ENCODE measurements at regions not wholly inside any gene's neighbourhood (a gene's known extent, or its start where the extent isn't known, plus 50 kb on each side); places are given as distances from the start of the nearest gene placed in this dataset.

DNA sequence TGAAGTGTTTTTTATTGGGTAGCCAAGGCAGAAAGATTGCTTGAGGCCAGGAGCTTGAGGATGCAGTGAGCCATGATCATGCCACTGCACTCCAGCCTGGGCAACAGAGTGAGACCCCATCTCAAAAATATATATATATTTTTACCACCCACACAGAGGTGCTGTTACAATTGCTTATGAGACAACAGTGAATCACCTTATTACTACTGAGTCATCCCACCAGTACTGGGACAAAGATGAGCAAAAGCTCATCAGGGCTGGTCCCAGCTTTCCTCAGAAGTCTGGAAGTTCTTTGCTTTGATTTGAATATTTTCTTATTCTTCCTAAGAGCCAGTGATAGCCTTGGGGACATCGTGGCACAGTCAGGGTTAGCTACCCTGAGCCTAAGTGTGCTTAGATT, 207.7 kb downstream of the SOX2 start:
- TF ChIP-seq, protein P1, sequence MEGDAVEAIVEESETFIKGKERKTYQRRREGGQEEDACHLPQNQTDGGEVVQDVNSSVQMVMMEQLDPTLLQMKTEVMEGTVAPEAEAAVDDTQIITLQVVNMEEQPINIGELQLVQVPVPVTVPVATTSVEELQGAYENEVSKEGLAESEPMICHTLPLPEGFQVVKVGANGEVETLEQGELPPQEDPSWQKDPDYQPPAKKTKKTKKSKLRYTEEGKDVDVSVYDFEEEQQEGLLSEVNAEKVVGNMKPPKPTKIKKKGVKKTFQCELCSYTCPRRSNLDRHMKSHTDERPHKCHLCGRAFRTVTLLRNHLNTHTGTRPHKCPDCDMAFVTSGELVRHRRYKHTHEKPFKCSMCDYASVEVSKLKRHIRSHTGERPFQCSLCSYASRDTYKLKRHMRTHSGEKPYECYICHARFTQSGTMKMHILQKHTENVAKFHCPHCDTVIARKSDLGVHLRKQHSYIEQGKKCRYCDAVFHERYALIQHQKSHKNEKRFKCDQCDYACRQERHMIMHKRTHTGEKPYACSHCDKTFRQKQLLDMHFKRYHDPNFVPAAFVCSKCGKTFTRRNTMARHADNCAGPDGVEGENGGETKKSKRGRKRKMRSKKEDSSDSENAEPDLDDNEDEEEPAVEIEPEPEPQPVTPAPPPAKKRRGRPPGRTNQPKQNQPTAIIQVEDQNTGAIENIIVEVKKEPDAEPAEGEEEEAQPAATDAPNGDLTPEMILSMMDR (IDR thresholded peaks at IDR 0.05; ENCODE audit: insufficient read depth, low read length) = no peak
- TF ChIP-seq POLR2AphosphoS5 (IDR thresholded peaks at IDR 0.05; ENCODE audit: low read depth) = no peak
- TF ChIP-seq, protein P2, sequence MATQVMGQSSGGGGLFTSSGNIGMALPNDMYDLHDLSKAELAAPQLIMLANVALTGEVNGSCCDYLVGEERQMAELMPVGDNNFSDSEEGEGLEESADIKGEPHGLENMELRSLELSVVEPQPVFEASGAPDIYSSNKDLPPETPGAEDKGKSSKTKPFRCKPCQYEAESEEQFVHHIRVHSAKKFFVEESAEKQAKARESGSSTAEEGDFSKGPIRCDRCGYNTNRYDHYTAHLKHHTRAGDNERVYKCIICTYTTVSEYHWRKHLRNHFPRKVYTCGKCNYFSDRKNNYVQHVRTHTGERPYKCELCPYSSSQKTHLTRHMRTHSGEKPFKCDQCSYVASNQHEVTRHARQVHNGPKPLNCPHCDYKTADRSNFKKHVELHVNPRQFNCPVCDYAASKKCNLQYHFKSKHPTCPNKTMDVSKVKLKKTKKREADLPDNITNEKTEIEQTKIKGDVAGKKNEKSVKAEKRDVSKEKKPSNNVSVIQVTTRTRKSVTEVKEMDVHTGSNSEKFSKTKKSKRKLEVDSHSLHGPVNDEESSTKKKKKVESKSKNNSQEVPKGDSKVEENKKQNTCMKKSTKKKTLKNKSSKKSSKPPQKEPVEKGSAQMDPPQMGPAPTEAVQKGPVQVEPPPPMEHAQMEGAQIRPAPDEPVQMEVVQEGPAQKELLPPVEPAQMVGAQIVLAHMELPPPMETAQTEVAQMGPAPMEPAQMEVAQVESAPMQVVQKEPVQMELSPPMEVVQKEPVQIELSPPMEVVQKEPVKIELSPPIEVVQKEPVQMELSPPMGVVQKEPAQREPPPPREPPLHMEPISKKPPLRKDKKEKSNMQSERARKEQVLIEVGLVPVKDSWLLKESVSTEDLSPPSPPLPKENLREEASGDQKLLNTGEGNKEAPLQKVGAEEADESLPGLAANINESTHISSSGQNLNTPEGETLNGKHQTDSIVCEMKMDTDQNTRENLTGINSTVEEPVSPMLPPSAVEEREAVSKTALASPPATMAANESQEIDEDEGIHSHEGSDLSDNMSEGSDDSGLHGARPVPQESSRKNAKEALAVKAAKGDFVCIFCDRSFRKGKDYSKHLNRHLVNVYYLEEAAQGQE (IDR thresholded peaks at IDR 0.05; ENCODE audit: insufficient replicate concordance, low read depth) = no peak

Measured in HL-60 (cell line).